ENCODE measurements at regions not wholly inside any gene's neighbourhood (a gene's known extent, or its start where the extent isn't known, plus 50 kb on each side); places are given as distances from the start of the nearest gene placed in this dataset.

DNA sequence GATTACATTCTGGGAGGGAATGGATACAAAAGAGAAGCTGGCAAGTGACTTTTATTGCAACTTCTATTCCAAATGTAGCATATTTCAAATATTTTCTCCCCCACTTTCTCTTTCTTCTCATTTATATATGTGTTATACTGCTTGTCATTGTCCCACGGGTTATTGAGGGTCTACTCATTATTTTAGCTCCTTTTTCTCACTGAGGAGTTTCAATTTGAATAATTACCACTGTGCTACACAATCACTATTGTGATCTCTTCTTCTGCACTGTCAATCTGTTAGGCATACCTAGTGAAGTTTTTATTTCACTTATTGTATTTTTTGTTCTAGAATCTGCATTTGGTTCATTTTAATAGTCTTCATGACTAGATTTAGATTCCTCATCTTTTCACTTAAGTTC lies 339.7 kb downstream of the PTPRC start:
- Histone ChIP-seq H3K79me2 (ENCODE audit: insufficient read depth, low read length) (no peaks in the 10 kb centered on the region), H4K20me1 (ENCODE audit: insufficient read depth, low read length) (no peaks in the 10 kb centered on the region), H3K9me3 (ENCODE audit: insufficient read depth, low read depth, low read length) (no peaks in the 10 kb centered on the region), H2AFZ (ENCODE audit: low read depth, low read length) (no peak overlapping the region), H3K9ac (ENCODE audit: low read length) (no peak overlapping the region), H3K36me3 (ENCODE audit: insufficient read depth, low read length) (no peaks in the 10 kb centered on the region), H3K4me1 (ENCODE audit: insufficient read depth, low read length) (no peaks in the 10 kb centered on the region), H3K4me3 (ENCODE audit: insufficient read depth, low read depth, low read length) (no peak overlapping the region), H3K27me3 (ENCODE audit: insufficient read depth, low read length) (no peaks in the 10 kb centered on the region), H3K27ac (ENCODE audit: low read depth, low read length) (no peak overlapping the region), H3K4me2 (ENCODE audit: low read length) (no peak overlapping the region)
- no peaks in the 10 kb centered on the region for H3K4me1 Mint-ChIP-seq (ENCODE audit: low read depth, unreplicated experiment)
- no peaks in the 10 kb centered on the region for H3K36me3 Mint-ChIP-seq (ENCODE audit: low read depth, unreplicated experiment)
- no peak overlapping the region for H3K4me3 Mint-ChIP-seq (ENCODE audit: unreplicated experiment)
- TF ChIP-seq EZH2 (IDR thresholded peaks at IDR 0.05; ENCODE audit: insufficient read depth, low read length) = no peak
- TF ChIP-seq, protein P1, sequence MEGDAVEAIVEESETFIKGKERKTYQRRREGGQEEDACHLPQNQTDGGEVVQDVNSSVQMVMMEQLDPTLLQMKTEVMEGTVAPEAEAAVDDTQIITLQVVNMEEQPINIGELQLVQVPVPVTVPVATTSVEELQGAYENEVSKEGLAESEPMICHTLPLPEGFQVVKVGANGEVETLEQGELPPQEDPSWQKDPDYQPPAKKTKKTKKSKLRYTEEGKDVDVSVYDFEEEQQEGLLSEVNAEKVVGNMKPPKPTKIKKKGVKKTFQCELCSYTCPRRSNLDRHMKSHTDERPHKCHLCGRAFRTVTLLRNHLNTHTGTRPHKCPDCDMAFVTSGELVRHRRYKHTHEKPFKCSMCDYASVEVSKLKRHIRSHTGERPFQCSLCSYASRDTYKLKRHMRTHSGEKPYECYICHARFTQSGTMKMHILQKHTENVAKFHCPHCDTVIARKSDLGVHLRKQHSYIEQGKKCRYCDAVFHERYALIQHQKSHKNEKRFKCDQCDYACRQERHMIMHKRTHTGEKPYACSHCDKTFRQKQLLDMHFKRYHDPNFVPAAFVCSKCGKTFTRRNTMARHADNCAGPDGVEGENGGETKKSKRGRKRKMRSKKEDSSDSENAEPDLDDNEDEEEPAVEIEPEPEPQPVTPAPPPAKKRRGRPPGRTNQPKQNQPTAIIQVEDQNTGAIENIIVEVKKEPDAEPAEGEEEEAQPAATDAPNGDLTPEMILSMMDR (IDR thresholded peaks at IDR 0.05; ENCODE audit: insufficient read depth, low read depth, low read length) = no peak
- H3K27ac Mint-ChIP-seq (ENCODE audit: unreplicated experiment) = no peak overlapping the region
- DNase-seq (ENCODE audit: low read depth) = no peak
- H3K9me3 Mint-ChIP-seq (ENCODE audit: unreplicated experiment) = no peaks in the 10 kb centered on the region
- FAIRE-seq = no peak
- no peaks in the 10 kb centered on the region for H3K27me3 Mint-ChIP-seq (ENCODE audit: low read depth, unreplicated experiment)

DNA sequence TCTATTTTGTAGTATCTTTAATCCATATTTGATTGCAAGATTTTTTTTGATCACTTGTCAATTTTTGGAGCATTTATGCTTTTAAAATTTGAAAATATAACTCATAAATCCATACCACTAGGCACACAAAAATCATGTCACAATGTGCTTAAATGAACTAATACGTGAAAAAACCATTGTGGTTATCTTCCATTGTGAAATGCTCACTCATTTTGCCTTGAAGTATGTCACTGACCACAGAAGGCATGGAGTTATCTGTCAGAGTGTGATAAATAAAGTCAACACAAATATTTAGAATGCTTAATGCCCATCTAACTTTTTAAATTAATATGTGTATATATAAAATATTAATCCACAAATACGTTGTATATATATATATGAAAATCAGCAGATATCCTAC lies 347.2 kb downstream of the PTPRC start:
- DNase-seq (ENCODE audit: low read depth) (no peak), FAIRE-seq (no peak)
- Histone ChIP-seq H3K36me3 (ENCODE audit: insufficient read depth, low read length) (no peaks in the 10 kb centered on the region), H3K9me3 (ENCODE audit: insufficient read depth, low read depth, low read length) (no peaks in the 10 kb centered on the region), H3K4me1 (ENCODE audit: insufficient read depth, low read length) (no peaks in the 10 kb centered on the region), H3K27me3 (ENCODE audit: insufficient read depth, low read length) (no peaks in the 10 kb centered on the region), H3K79me2 (ENCODE audit: insufficient read depth, low read length) (no peaks in the 10 kb centered on the region), H2AFZ (ENCODE audit: low read depth, low read length) (no peak overlapping the region), H4K20me1 (ENCODE audit: insufficient read depth, low read length) (no peaks in the 10 kb centered on the region), H3K9ac (ENCODE audit: low read length) (no peak overlapping the region), H3K4me2 (ENCODE audit: low read length) (no peak overlapping the region), H3K27ac (ENCODE audit: low read depth, low read length) (no peak overlapping the region), H3K4me3 (ENCODE audit: insufficient read depth, low read depth, low read length) (no peak overlapping the region)
- Mint-ChIP-seq H3K4me1 (ENCODE audit: low read depth, unreplicated experiment) (no peaks in the 10 kb centered on the region), H3K36me3 (ENCODE audit: low read depth, unreplicated experiment) (no peaks in the 10 kb centered on the region), H3K27me3 (ENCODE audit: low read depth, unreplicated experiment) (no peaks in the 10 kb centered on the region), H3K4me3 (ENCODE audit: unreplicated experiment) (no peak overlapping the region), H3K9me3 (ENCODE audit: unreplicated experiment) (peaks cover 2% of the 10 kb centered on the region), H3K27ac (ENCODE audit: unreplicated experiment) (no peak overlapping the region)
- no peak for TF ChIP-seq EZH2 (IDR thresholded peaks at IDR 0.05; ENCODE audit: insufficient read depth, low read length)
- TF ChIP-seq, protein P1 (IDR thresholded peaks at IDR 0.05; ENCODE audit: insufficient read depth, low read depth, low read length) = no peak

DNA sequence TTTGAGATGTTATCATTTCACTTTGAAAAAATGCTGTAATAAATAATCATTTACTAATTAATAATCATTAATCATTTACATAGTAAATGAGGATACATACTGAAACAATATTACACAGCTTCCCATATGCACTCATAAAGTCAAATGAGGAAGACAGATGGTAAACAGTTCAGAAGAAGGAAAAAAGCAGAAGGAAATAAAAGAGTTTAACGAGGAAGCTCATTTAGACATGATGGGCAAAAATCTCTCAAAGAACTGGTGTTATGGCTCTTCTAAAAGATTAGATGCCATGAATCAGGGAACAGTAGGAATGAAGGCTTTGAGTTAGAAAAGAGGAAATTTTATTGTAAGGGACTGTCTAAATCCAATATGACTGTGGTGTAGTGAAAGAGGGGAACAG lies 347.6 kb downstream of the PTPRC start:
- Mint-ChIP-seq H3K36me3 (ENCODE audit: low read depth, unreplicated experiment) (no peaks in the 10 kb centered on the region), H3K27me3 (ENCODE audit: low read depth, unreplicated experiment) (no peaks in the 10 kb centered on the region), H3K9me3 (ENCODE audit: unreplicated experiment) (peaks cover 2% of the 10 kb centered on the region), H3K4me3 (ENCODE audit: unreplicated experiment) (no peak overlapping the region), H3K27ac (ENCODE audit: unreplicated experiment) (no peak overlapping the region), H3K4me1 (ENCODE audit: low read depth, unreplicated experiment) (no peaks in the 10 kb centered on the region)
- no peaks in the 10 kb centered on the region for H3K9me3 ChIP-seq (ENCODE audit: insufficient read depth, low read depth, low read length)
- H3K4me1 ChIP-seq (ENCODE audit: insufficient read depth, low read length) = no peaks in the 10 kb centered on the region
- H3K4me2 ChIP-seq (ENCODE audit: low read length) = no peak overlapping the region
- H2AFZ ChIP-seq (ENCODE audit: low read depth, low read length) = no peak overlapping the region
- H3K36me3 ChIP-seq (ENCODE audit: insufficient read depth, low read length) = no peaks in the 10 kb centered on the region
- TF ChIP-seq, protein P1 (IDR thresholded peaks at IDR 0.05; ENCODE audit: insufficient read depth, low read depth, low read length) = no peak
- no peak for TF ChIP-seq EZH2 (IDR thresholded peaks at IDR 0.05; ENCODE audit: insufficient read depth, low read length)
- no peaks in the 10 kb centered on the region for H4K20me1 ChIP-seq (ENCODE audit: insufficient read depth, low read length)
- FAIRE-seq (no peak), DNase-seq (ENCODE audit: low read depth) (no peak)
- no peak overlapping the region for H3K27ac ChIP-seq (ENCODE audit: low read depth, low read length)
- no peaks in the 10 kb centered on the region for H3K79me2 ChIP-seq (ENCODE audit: insufficient read depth, low read length)
- no peak overlapping the region for H3K9ac ChIP-seq (ENCODE audit: low read length)
- H3K4me3 ChIP-seq (ENCODE audit: insufficient read depth, low read depth, low read length) = no peak overlapping the region
- H3K27me3 ChIP-seq (ENCODE audit: insufficient read depth, low read length) = no peaks in the 10 kb centered on the region

Measured in astrocyte (in vitro differentiated cells and primary cell).